ENCODE measurements at regions not wholly inside any gene's neighbourhood (a gene's known extent, or its start where the extent isn't known, plus 50 kb on each side); places are given as distances from the start of the nearest gene placed in this dataset.

DNA sequence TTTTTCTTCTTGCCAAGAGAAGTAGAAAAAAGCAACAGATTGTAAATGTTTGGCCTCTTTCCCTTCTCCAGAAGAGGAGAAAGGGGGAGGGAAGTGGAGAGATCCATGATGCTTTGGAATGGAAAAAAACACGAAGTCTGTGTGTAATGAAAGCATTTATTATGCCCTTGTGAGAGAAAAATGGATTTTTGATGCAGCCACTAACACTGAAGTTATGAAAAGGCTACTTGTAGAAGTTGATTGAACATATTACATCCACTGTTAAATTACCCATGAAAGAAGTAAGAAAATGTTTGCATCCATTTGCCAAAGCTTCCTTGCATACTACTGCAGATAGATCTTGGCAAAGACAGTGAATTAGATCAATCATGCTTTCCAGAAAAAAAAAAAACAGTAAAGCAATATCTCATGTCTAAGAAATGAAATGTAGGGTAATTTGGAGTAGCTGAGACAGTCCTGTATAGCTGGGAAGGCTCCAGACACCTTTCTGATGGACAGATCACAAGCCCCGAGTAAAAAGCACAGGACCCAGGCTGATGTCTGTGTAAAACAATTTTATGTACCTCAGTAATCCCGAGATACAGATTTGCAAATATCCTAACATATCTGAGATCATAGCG lies 295.5 kb downstream of the PLOD2 start:
- TF ChIP-seq, protein P1, sequence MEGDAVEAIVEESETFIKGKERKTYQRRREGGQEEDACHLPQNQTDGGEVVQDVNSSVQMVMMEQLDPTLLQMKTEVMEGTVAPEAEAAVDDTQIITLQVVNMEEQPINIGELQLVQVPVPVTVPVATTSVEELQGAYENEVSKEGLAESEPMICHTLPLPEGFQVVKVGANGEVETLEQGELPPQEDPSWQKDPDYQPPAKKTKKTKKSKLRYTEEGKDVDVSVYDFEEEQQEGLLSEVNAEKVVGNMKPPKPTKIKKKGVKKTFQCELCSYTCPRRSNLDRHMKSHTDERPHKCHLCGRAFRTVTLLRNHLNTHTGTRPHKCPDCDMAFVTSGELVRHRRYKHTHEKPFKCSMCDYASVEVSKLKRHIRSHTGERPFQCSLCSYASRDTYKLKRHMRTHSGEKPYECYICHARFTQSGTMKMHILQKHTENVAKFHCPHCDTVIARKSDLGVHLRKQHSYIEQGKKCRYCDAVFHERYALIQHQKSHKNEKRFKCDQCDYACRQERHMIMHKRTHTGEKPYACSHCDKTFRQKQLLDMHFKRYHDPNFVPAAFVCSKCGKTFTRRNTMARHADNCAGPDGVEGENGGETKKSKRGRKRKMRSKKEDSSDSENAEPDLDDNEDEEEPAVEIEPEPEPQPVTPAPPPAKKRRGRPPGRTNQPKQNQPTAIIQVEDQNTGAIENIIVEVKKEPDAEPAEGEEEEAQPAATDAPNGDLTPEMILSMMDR (optimal IDR thresholded peaks at IDR 0.05 in 1 of 3, IDR thresholded peaks at IDR 0.05 in 1 of 3, conservative IDR thresholded peaks at IDR 0.05 in 1 of 3; ENCODE audit: extremely low read depth in 1 of 3, insufficient read depth in 2 of 3, low read length in 3 of 3), result no peak
- no peak for TF ChIP-seq EZH2 (IDR thresholded peaks at IDR 0.05; ENCODE audit: low read length)
